Type B pancreatic cell (in vitro differentiated cells): ENCODE measurements at regions not wholly inside any gene's neighbourhood (a gene's known extent, or its start where the extent isn't known, plus 50 kb on each side); places are given as distances from the start of the nearest gene placed in this dataset.

Source experiments
- DNase-seq: peaks from one replicate; pipeline ENCODE4 v3.0.0; 2021; ENCODE audit warnings: mixed read lengths; ENCODE audit not compliant: unreplicated experiment; ENCODE audit errors: extremely low spot score
- H3K27ac Mint-ChIP-seq: 2 replicates; pipeline ENCODE4 v1.8.0; 2021; ENCODE audit warnings: mild to moderate bottlenecking, mixed read lengths
- H3K27me3 Mint-ChIP-seq: 2 replicates; pipeline ENCODE4 v1.8.0; 2021; ENCODE audit warnings: mixed read lengths
- H3K36me3 Mint-ChIP-seq: 2 replicates; pipeline ENCODE4 v1.8.0; 2021; ENCODE audit warnings: mixed read lengths
- H3K4me1 Mint-ChIP-seq: one replicate; pipeline ENCODE4 v1.8.0; 2021; ENCODE audit warnings: mixed read lengths; ENCODE audit not compliant: unreplicated experiment
- H3K4me3 Mint-ChIP-seq: 2 replicates; pipeline ENCODE4 v1.8.0; 2021; ENCODE audit warnings: mild to moderate bottlenecking, mixed read lengths
- H3K9me3 Mint-ChIP-seq: 2 replicates; pipeline ENCODE4 v1.8.0; 2021; ENCODE audit warnings: mixed read lengths
- TF ChIP-seq, protein P1 (sequence below): fragments of 200-600 bp; sonication (generic); conservative IDR thresholded peaks from 2 replicates; pipeline ENCODE4 v1.5.0; 2021; ENCODE audit warnings: antibody characterized with exemption, mild to moderate bottlenecking

- TF ChIP-seq, protein P1, sequence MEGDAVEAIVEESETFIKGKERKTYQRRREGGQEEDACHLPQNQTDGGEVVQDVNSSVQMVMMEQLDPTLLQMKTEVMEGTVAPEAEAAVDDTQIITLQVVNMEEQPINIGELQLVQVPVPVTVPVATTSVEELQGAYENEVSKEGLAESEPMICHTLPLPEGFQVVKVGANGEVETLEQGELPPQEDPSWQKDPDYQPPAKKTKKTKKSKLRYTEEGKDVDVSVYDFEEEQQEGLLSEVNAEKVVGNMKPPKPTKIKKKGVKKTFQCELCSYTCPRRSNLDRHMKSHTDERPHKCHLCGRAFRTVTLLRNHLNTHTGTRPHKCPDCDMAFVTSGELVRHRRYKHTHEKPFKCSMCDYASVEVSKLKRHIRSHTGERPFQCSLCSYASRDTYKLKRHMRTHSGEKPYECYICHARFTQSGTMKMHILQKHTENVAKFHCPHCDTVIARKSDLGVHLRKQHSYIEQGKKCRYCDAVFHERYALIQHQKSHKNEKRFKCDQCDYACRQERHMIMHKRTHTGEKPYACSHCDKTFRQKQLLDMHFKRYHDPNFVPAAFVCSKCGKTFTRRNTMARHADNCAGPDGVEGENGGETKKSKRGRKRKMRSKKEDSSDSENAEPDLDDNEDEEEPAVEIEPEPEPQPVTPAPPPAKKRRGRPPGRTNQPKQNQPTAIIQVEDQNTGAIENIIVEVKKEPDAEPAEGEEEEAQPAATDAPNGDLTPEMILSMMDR, result no peak
- no peak for DNase-seq
- Mint-ChIP-seq H3K4me3 (no peak overlapping the region), H3K27me3 (peaks cover 11% of the 10 kb centered on the region), H3K9me3 (no peaks in the 10 kb centered on the region), H3K27ac (no peak overlapping the region), H3K4me1 (peaks cover 41% of the 10 kb centered on the region), H3K36me3 (no peaks in the 10 kb centered on the region)
Measured at GRCh38 chr16:85288869-85289660, 176.8 kb upstream of the CIBAR2 start.

GRCh38 chr16:85289760-85290625 is 177.7 kb upstream of the CIBAR2 start:
- Mint-ChIP-seq H3K36me3 (peaks cover 1% of the 10 kb centered on the region), H3K27me3 (peaks cover 6% of the 10 kb centered on the region), H3K9me3 (no peaks in the 10 kb centered on the region), H3K4me1 (peaks cover 38% of the 10 kb centered on the region), H3K4me3 (peak overlapping the region; percentile 20), H3K27ac (no peak overlapping the region)
- DNase-seq, result no peak
- TF ChIP-seq, protein P1, result no peak

DNA sequence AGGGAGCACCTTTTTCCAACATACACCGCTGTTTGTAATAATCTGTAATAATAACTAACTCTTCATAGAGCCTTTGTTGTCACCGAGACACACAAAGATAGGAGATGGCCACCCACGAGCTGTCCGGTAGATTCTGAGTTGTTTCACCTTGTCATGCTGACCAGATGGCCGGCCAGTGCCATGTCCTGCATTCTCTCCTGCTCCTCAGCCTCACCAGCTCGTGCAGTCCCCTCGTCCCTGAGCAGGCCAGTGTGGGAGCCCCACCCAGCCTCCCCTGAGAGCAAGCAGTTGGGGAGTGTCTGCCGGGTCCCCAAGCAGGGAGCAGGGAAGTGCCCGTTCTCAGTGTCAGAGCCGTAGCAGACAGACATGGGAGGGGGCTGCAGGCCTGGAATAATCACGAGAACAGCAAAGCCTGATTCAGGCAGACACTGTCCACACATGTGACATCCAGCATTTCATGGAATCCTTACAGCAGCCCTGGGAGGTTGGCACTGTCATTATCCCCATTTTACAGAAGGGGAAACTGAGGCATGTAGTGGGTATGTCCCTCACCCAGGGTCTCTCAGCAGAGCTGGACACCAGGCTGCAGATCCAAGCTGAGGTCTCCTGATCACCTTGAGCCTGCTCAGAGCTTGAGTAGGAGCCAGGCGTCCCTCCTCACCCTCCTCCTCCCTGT is 178.5 kb upstream of the CIBAR2 start:
- Mint-ChIP-seq H3K9me3 (no peaks in the 10 kb centered on the region), H3K4me3 (no peak overlapping the region), H3K36me3 (peaks cover 3% of the 10 kb centered on the region), H3K27ac (no peak overlapping the region), H3K4me1 (peaks cover 43% of the 10 kb centered on the region), H3K27me3 (peaks cover 6% of the 10 kb centered on the region)
- TF ChIP-seq, protein P1, result no peak
- no peak for DNase-seq

- H3K27me3 Mint-ChIP-seq, result peaks cover 6% of the 10 kb centered on the region
- DNase-seq, result no peak
- H3K36me3 Mint-ChIP-seq, result peaks cover 3% of the 10 kb centered on the region
- peaks cover 37% of the 10 kb centered on the region for H3K4me1 Mint-ChIP-seq
- H3K4me3 Mint-ChIP-seq, result no peak overlapping the region
- no peak overlapping the region for H3K27ac Mint-ChIP-seq
- no peaks in the 10 kb centered on the region for H3K9me3 Mint-ChIP-seq
- TF ChIP-seq, protein P1, result no peak
Measured at GRCh38 chr16:85291302-85292148, 179.3 kb upstream of the CIBAR2 start.

- H3K27ac Mint-ChIP-seq, result no peak overlapping the region
- H3K4me3 Mint-ChIP-seq, result no peak overlapping the region
- DNase-seq, result no peak
Measured at GRCh38 chr16:85293458-85293857, 181.2 kb upstream of the CIBAR2 start.

More at GRCh38 chr16:85293458-85293857, 181.2 kb upstream of the CIBAR2 start:
- Mint-ChIP-seq H3K4me1 (peaks cover 27% of the 10 kb centered on the region), H3K36me3 (peaks cover 3% of the 10 kb centered on the region), H3K9me3 (no peaks in the 10 kb centered on the region), H3K27me3 (no peaks in the 10 kb centered on the region)
- TF ChIP-seq, protein P1, result no peak
